ENCODE measurements at regions not wholly inside any gene's neighbourhood (a gene's known extent, or its start where the extent isn't known, plus 50 kb on each side); places are given as distances from the start of the nearest gene placed in this dataset.
A peak's percentile ranks its signal among the peaks of the same experiment; 100 is the strongest.

DNA sequence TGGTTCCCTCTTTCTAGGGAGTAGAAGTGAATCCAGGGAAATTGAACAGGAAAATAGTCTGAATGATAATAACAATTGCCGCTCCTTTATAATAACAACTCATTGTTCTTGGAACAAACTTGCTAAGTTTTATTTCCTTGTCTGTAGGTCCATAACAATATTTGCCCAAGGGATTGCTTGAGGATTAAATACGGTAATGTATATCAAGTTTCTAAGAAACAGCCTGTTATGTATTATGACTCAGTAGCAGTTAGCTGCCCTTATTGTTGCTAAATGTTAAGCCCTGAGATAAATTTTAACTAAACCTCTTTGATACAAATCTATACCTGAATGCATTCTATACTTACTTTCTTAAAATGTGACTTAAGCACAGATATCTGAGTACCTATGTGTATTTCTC is 215.9 kb upstream of the AADAT start:
- Mint-ChIP-seq H3K4me3 (ENCODE audit: low read depth, unreplicated experiment) (no peak overlapping the region), H3K27ac (ENCODE audit: unreplicated experiment) (peak overlapping the region; percentile 82), H3K9me3 (ENCODE audit: low read depth, unreplicated experiment) (peaks cover 3% of the 10 kb centered on the region), H3K27me3 (ENCODE audit: unreplicated experiment) (no peaks in the 10 kb centered on the region), H3K36me3 (ENCODE audit: insufficient read depth, unreplicated experiment) (no peaks in the 10 kb centered on the region), H3K4me1 (ENCODE audit: low read depth, unreplicated experiment) (peaks cover 40% of the 10 kb centered on the region)
- no peak for DNase-seq
- TF ChIP-seq, protein P1, sequence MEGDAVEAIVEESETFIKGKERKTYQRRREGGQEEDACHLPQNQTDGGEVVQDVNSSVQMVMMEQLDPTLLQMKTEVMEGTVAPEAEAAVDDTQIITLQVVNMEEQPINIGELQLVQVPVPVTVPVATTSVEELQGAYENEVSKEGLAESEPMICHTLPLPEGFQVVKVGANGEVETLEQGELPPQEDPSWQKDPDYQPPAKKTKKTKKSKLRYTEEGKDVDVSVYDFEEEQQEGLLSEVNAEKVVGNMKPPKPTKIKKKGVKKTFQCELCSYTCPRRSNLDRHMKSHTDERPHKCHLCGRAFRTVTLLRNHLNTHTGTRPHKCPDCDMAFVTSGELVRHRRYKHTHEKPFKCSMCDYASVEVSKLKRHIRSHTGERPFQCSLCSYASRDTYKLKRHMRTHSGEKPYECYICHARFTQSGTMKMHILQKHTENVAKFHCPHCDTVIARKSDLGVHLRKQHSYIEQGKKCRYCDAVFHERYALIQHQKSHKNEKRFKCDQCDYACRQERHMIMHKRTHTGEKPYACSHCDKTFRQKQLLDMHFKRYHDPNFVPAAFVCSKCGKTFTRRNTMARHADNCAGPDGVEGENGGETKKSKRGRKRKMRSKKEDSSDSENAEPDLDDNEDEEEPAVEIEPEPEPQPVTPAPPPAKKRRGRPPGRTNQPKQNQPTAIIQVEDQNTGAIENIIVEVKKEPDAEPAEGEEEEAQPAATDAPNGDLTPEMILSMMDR (IDR thresholded peaks at IDR 0.05; ENCODE audit: unreplicated experiment): no peak
- intact Hi-C loops (cut with micrococcal nuclease; ENCODE audit: unreplicated experiment): loop anchor here (5.0 kb wide), 2 partner anchors 33 to 77 kb away; no protein-coding TSS in a partner anchor
- BruUV-seq (replicated peaks): no TSS peak
- CTCF ChIA-PET: interaction anchor here (0.8 to 2.1 kb wide), 3 partner anchors 45 to 69 kb away, joined by 4 to 10 read pairs (median 4); no protein-coding TSS in a partner anchor

DNA sequence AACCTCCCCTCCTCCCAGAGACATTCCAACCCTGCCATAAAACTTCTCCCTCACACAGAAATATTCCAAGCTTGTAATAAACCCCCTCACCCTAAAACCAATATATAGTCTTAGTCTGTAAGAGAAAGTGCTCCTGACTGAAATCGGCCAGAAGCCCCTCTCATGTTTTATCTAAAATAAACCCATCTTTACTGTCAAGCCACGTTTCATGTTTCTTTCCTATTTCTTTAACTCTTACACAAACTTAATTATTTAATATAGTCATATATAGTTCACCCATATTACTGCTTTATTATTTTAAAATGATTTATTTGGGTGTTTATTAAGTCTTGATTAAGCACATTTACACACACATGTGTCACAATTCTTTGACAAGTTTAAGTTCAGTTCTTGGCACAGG is 191.3 kb upstream of the AADAT start:
- BruUV-seq (replicated peaks): no TSS peak
- intact Hi-C loops (cut with micrococcal nuclease; ENCODE audit: unreplicated experiment): no loop called here
- CTCF ChIA-PET: no interaction called here

DNA sequence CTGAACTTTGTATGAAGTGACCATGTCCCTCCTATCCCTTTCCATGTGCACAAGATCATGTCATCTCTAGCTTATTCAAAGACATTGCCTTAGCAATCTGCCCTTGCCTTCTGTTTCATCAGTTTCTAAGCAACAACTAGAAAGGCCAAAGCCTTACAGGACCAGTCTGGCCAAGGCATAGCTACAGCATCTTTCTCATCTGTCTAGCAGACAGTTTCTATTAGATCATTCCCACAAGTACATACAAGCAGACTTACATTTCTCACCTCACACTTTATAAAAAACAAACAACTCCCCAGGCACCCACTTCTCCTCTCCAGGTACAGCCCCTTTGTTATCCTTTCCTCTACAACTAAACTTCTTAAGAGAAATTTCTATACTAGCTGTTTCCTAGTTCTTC is 188.7 kb upstream of the AADAT start:
- CTCF ChIA-PET: interaction anchor here (0.7 kb wide), 1 partner anchor 56 kb away, joined by 4 read pairs; no protein-coding TSS in a partner anchor
- TF ChIP-seq, protein P1 (IDR thresholded peaks at IDR 0.05; ENCODE audit: unreplicated experiment): no peak
- intact Hi-C loops (cut with micrococcal nuclease; ENCODE audit: unreplicated experiment): no loop called here
- Mint-ChIP-seq H3K9me3 (ENCODE audit: low read depth, unreplicated experiment) (peaks cover 12% of the 10 kb centered on the region), H3K36me3 (ENCODE audit: insufficient read depth, unreplicated experiment) (no peaks in the 10 kb centered on the region), H3K4me1 (ENCODE audit: low read depth, unreplicated experiment) (no peaks in the 10 kb centered on the region), H3K27ac (ENCODE audit: unreplicated experiment) (no peak overlapping the region), H3K27me3 (ENCODE audit: unreplicated experiment) (no peaks in the 10 kb centered on the region), H3K4me3 (ENCODE audit: low read depth, unreplicated experiment) (no peak overlapping the region)
- DNase-seq: no peak
- BruUV-seq (replicated peaks): no TSS peak

More for the DNA sequence above, 191.3 kb upstream of the AADAT start:
- no peaks in the 10 kb centered on the region for H3K36me3 Mint-ChIP-seq (ENCODE audit: insufficient read depth, unreplicated experiment)
- peaks cover 12% of the 10 kb centered on the region for H3K9me3 Mint-ChIP-seq (ENCODE audit: low read depth, unreplicated experiment)
- no peak for DNase-seq
- no peaks in the 10 kb centered on the region for H3K4me1 Mint-ChIP-seq (ENCODE audit: low read depth, unreplicated experiment)
- H3K4me3 Mint-ChIP-seq (ENCODE audit: low read depth, unreplicated experiment): no peak overlapping the region
- H3K27ac Mint-ChIP-seq (ENCODE audit: unreplicated experiment): no peak overlapping the region
- TF ChIP-seq, protein P1 (IDR thresholded peaks at IDR 0.05; ENCODE audit: unreplicated experiment): no peak
- no peaks in the 10 kb centered on the region for H3K27me3 Mint-ChIP-seq (ENCODE audit: unreplicated experiment)

DNA sequence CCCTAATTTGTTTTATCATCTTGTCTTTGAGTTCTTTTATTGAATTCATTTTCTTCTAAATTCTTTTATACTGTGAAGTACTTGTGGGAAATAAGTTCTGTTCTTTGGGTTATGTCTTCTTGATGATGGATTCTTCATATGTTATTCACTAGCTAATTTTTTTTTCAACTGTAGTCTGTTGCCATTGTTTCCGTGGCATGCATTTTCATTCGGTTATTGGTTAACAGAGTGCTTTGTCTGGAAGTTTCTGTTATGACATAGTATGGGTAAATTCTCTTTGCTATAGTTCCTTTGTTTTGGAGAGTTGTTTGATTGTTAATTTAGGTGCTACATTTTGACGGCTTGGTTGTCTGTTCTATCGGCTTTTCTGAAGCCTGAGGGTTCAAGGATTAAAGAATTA is 184.9 kb upstream of the AADAT start:
- CTCF ChIA-PET: no interaction called here
- no peak for DNase-seq
- Mint-ChIP-seq H3K27ac (ENCODE audit: unreplicated experiment) (no peak overlapping the region), H3K36me3 (ENCODE audit: insufficient read depth, unreplicated experiment) (no peaks in the 10 kb centered on the region), H3K4me3 (ENCODE audit: low read depth, unreplicated experiment) (no peak overlapping the region), H3K9me3 (ENCODE audit: low read depth, unreplicated experiment) (peaks cover 7% of the 10 kb centered on the region), H3K27me3 (ENCODE audit: unreplicated experiment) (no peaks in the 10 kb centered on the region), H3K4me1 (ENCODE audit: low read depth, unreplicated experiment) (no peaks in the 10 kb centered on the region)
- intact Hi-C loops (cut with micrococcal nuclease; ENCODE audit: unreplicated experiment): loop anchor here (5.0 kb wide), 1 partner anchor 33 kb away; no protein-coding TSS in a partner anchor
- BruUV-seq (replicated peaks): no TSS peak
- TF ChIP-seq, protein P1 (IDR thresholded peaks at IDR 0.05; ENCODE audit: unreplicated experiment): no peak
